GM23338 (cell line): ENCODE measurements at regions not wholly inside any gene's neighbourhood (a gene's known extent, or its start where the extent isn't known, plus 50 kb on each side); places are given as distances from the start of the nearest gene placed in this dataset.

ENCODE experiments used
- CREB1 ChIP-seq: fragments of 250-450 bp; sonication (Bioruptor Pico); IDR thresholded peaks from 2 replicates; pipeline ENCODE4 v1.5.0; 2020; ENCODE audit warnings: low read depth, mild to moderate bottlenecking, moderate library complexity
- CTCF ChIP-seq, 2 experiments: fragments of 200-600 bp in 1 of 2; sonication (generic) in 1 of 2; conservative IDR thresholded peaks; 2 replicates each; pipeline versions ENCODE4 v1.5.1 to v1.6.1; 2016 to 2017; ENCODE audit warnings: antibody characterized with exemption in 2 of 2, low read depth in 2 of 2, mild to moderate bottlenecking in 2 of 2, moderate library complexity in 1 of 2
- ETS1 ChIP-seq: IDR thresholded peaks from 2 replicates; pipeline ENCODE4 v1.6.1; 2016; ENCODE audit warnings: antibody characterized with exemption
- EZH2 ChIP-seq: fragments of 200-600 bp; sonication (generic); IDR thresholded peaks from one replicate; pipeline ENCODE4 v1.8.0; 2017; ENCODE audit warnings: antibody characterized with exemption, mild to moderate bottlenecking, low read depth; ENCODE audit not compliant: unreplicated experiment
- EZH2phosphoT487 ChIP-seq: fragments of 200-600 bp; sonication (generic); IDR thresholded peaks from one replicate; pipeline ENCODE4 v1.8.1; 2018; ENCODE audit warnings: antibody characterized with exemption; ENCODE audit not compliant: unreplicated experiment
- JUNB ChIP-seq: IDR thresholded peaks from one replicate; pipeline ENCODE4 v1.6.1; 2016; ENCODE audit warnings: antibody characterized with exemption; ENCODE audit not compliant: unreplicated experiment
- POLR2AphosphoS5 ChIP-seq: IDR thresholded peaks from 2 replicates; pipeline ENCODE4 v1.6.1; 2016; ENCODE audit warnings: antibody characterized with exemption, low read depth
- REST ChIP-seq: IDR thresholded peaks from one replicate; pipeline ENCODE4 v1.6.1; 2018; ENCODE audit warnings: antibody characterized with exemption; ENCODE audit not compliant: unreplicated experiment
- ZNF114 ChIP-seq: fragments of 250-450 bp; sonication (Bioruptor Pico); IDR thresholded peaks from 2 replicates; pipeline ENCODE4 v1.5.0; 2020; ENCODE audit warnings: mild to moderate bottlenecking, moderate library complexity
- ZNF331 ChIP-seq: fragments of 250-450 bp; sonication (Bioruptor Pico); IDR thresholded peaks from 2 replicates; pipeline ENCODE4 v1.5.0; 2020; ENCODE audit warnings: low read depth, mild to moderate bottlenecking, moderate library complexity
- ZNF462 ChIP-seq: fragments of 250-450 bp; sonication (Bioruptor Pico); IDR thresholded peaks from 2 replicates; pipeline ENCODE4 v1.5.0; 2020; ENCODE audit warnings: mild to moderate bottlenecking, moderate library complexity

- TF ChIP-seq CTCF (conservative IDR thresholded peaks at IDR 0.05; ENCODE audit: low read depth in 2 of 2) (no peak), EZH2 (no peak), CREB1 (CRISPR knock-in tag) (no peak), EZH2phosphoT487 (no peak), ZNF462 (CRISPR knock-in tag) (no peak), JUNB (no peak), ETS1 (no peak), POLR2AphosphoS5 (no peak), REST (no peak), ZNF114 (CRISPR knock-in tag) (no peak), ZNF331 (CRISPR knock-in tag) (no peak)
These were observed 159.9 kb downstream of the CSNK1G3 start for GRCh38 chr5:123671711-123672456.
